ENCODE measurements at regions not wholly inside any gene's neighbourhood (a gene's known extent, or its start where the extent isn't known, plus 50 kb on each side); places are given as distances from the start of the nearest gene placed in this dataset.

- TF ChIP-seq POLR2AphosphoS5 (IDR thresholded peaks at IDR 0.05; ENCODE audit: borderline replicate concordance, low read depth, low read length) (no peak), EZH2 (IDR thresholded peaks at IDR 0.05) (no peak), FOXP2 (optimal IDR thresholded peaks at IDR 0.05; ENCODE audit: control extremely low read depth, extremely low read length, insufficient read depth) (no peak)
Measured at GRCh38 chr14:85060121-85060520, 469.8 kb upstream of the FLRT2 start.
